Astrocyte (in vitro differentiated cells and primary cell): ENCODE measurements at regions not wholly inside any gene's neighbourhood (a gene's known extent, or its start where the extent isn't known, plus 50 kb on each side); places are given as distances from the start of the nearest gene placed in this dataset.

ENCODE experiments used
- DNase-seq: peaks from one replicate; pipeline ENCODE4 v3.0.0-alpha.2; 2010; ENCODE audit warnings: low read depth
- FAIRE-seq: peaks from 2 replicates; lab custom pipeline; 2011; peaks lifted over from hg19 to GRCh38; lab: Jason Lieb, UNC
- H2AFZ ChIP-seq: 2 replicates; pipeline ENCODE4 v1.6.0; 2012; ENCODE audit warnings: low read depth, low read length, inconsistent platforms
- H3K27ac ChIP-seq: 2 replicates; pipeline ENCODE4 v1.5.1; 2011; ENCODE audit warnings: low read depth, low read length, inconsistent platforms
- H3K27me3 ChIP-seq: 2 replicates; pipeline ENCODE4 v1.6.0; 2011; ENCODE audit warnings: low read length, inconsistent platforms; ENCODE audit not compliant: insufficient read depth
- H3K36me3 ChIP-seq: 2 replicates; pipeline ENCODE4 v1.5.1; 2011; ENCODE audit warnings: low read length, inconsistent platforms; ENCODE audit not compliant: insufficient read depth
- H3K4me1 ChIP-seq: 2 replicates; pipeline ENCODE4 v1.5.1; 2011; ENCODE audit warnings: low read length, inconsistent platforms; ENCODE audit not compliant: insufficient read depth
- H3K4me2 ChIP-seq: 2 replicates; pipeline ENCODE4 v1.6.0; 2012; ENCODE audit warnings: low read length, inconsistent platforms
- H3K4me3 ChIP-seq: 2 replicates; pipeline ENCODE4 v1.5.1; 2011; ENCODE audit warnings: low read depth, mild to moderate bottlenecking, low read length, inconsistent platforms; ENCODE audit not compliant: insufficient read depth
- H3K79me2 ChIP-seq: 2 replicates; pipeline ENCODE4 v1.6.0; 2012; ENCODE audit warnings: mild to moderate bottlenecking, low read length, inconsistent platforms; ENCODE audit not compliant: insufficient read depth
- H3K9ac ChIP-seq: 2 replicates; pipeline ENCODE4 v1.6.0; 2012; ENCODE audit warnings: mild to moderate bottlenecking, low read length, inconsistent platforms
- H3K9me3 ChIP-seq: 2 replicates; pipeline ENCODE4 v1.5.1; 2012; ENCODE audit warnings: low read depth, mild to moderate bottlenecking, low read length, inconsistent platforms; ENCODE audit not compliant: insufficient read depth
- H4K20me1 ChIP-seq: 2 replicates; pipeline ENCODE4 v1.6.0; 2012; ENCODE audit warnings: low read length, inconsistent platforms; ENCODE audit not compliant: insufficient read depth
- H3K27ac Mint-ChIP-seq: one replicate; pipeline ENCODE4 v1.8.0; 2021; ENCODE audit warnings: mild to moderate bottlenecking, mixed read lengths; ENCODE audit not compliant: unreplicated experiment
- H3K27me3 Mint-ChIP-seq: one replicate; pipeline ENCODE4 v1.8.0; 2021; ENCODE audit warnings: low read depth, mixed read lengths; ENCODE audit not compliant: unreplicated experiment
- H3K36me3 Mint-ChIP-seq: one replicate; pipeline ENCODE4 v1.8.0; 2021; ENCODE audit warnings: low read depth, mixed read lengths; ENCODE audit not compliant: unreplicated experiment
- H3K4me1 Mint-ChIP-seq: one replicate; pipeline ENCODE4 v1.8.0; 2021; ENCODE audit warnings: low read depth, mixed read lengths; ENCODE audit not compliant: unreplicated experiment
- H3K4me3 Mint-ChIP-seq: one replicate; pipeline ENCODE4 v1.8.0; 2021; ENCODE audit warnings: mild to moderate bottlenecking, moderate library complexity, mixed read lengths; ENCODE audit not compliant: unreplicated experiment
- H3K9me3 Mint-ChIP-seq: one replicate; pipeline ENCODE4 v1.8.0; 2021; ENCODE audit warnings: mild to moderate bottlenecking, mixed read lengths; ENCODE audit not compliant: unreplicated experiment
- CTCF ChIP-seq: IDR thresholded peaks from 2 replicates; pipeline ENCODE4 v1.5.1; 2011; ENCODE audit warnings: low read depth, mild to moderate bottlenecking, inconsistent platforms, low read length, moderate library complexity; ENCODE audit not compliant: insufficient read depth
- EZH2 ChIP-seq: IDR thresholded peaks from 2 replicates; pipeline ENCODE4 v1.6.1; 2012; ENCODE audit warnings: mild to moderate bottlenecking, low read length, inconsistent platforms; ENCODE audit not compliant: insufficient read depth

DNA sequence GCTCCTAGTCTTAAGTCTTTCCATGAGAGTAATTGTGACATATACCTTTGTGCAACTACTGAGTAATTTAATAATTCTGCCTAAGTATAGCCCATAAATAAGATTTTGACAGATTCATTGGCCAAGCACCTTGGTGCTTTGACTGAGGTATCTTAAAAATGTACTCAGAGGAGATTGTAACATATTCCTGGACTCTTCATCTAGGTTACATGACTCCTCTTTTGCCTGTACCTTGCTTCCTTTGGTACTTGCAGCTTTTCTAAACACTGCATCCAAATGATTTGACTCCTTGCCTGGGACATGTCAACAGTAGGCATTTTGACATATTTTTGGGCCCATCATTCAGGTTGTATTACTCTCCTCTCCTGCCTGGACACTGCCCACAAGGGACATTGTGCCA lies 1125.0 kb upstream of the AMELY start:
- H4K20me1 ChIP-seq: no peaks in the 10 kb centered on the region
- H3K4me2 ChIP-seq: no peak overlapping the region
- TF ChIP-seq EZH2 (no peak), CTCF (no peak)
- Mint-ChIP-seq H3K27me3 (no peaks in the 10 kb centered on the region), H3K27ac (no peak overlapping the region), H3K36me3 (no peaks in the 10 kb centered on the region), H3K4me1 (no peaks in the 10 kb centered on the region), H3K9me3 (no peaks in the 10 kb centered on the region), H3K4me3 (no peak overlapping the region)
- DNase-seq (no peak), FAIRE-seq (no peak)
- no peaks in the 10 kb centered on the region for H3K27me3 ChIP-seq
- H2AFZ ChIP-seq: no peak overlapping the region
- no peaks in the 10 kb centered on the region for H3K4me1 ChIP-seq
- no peak overlapping the region for H3K27ac ChIP-seq
- no peak overlapping the region for H3K4me3 ChIP-seq
- no peaks in the 10 kb centered on the region for H3K79me2 ChIP-seq
- no peaks in the 10 kb centered on the region for H3K36me3 ChIP-seq
- no peak overlapping the region for H3K9ac ChIP-seq
- H3K9me3 ChIP-seq: no peaks in the 10 kb centered on the region

- H3K4me2 ChIP-seq: no peak overlapping the region
- H4K20me1 ChIP-seq: no peaks in the 10 kb centered on the region
Measured at GRCh38 chrY:8035653-8036052, 1124.1 kb upstream of the AMELY start.

More at GRCh38 chrY:8035653-8036052, 1124.1 kb upstream of the AMELY start:
- Histone ChIP-seq H3K79me2 (no peaks in the 10 kb centered on the region), H3K9me3 (no peaks in the 10 kb centered on the region), H3K9ac (no peak overlapping the region), H3K27me3 (no peaks in the 10 kb centered on the region), H3K4me1 (no peaks in the 10 kb centered on the region), H3K36me3 (no peaks in the 10 kb centered on the region), H2AFZ (no peak overlapping the region), H3K27ac (no peak overlapping the region), H3K4me3 (no peak overlapping the region)
- TF ChIP-seq EZH2: no peak
- no peak for TF ChIP-seq CTCF
- no peak for FAIRE-seq
- Mint-ChIP-seq H3K9me3 (no peaks in the 10 kb centered on the region), H3K4me1 (no peaks in the 10 kb centered on the region), H3K36me3 (no peaks in the 10 kb centered on the region), H3K4me3 (no peak overlapping the region), H3K27ac (no peak overlapping the region), H3K27me3 (no peaks in the 10 kb centered on the region)
- no peak for DNase-seq
